GM12892 (cell line): ENCODE measurements at regions not wholly inside any gene's neighbourhood (a gene's known extent, or its start where the extent isn't known, plus 50 kb on each side); places are given as distances from the start of the nearest gene placed in this dataset.
"Not testable (repeated sequence)": the region's sequence is repeated elsewhere in the genome, so short reads cannot be mapped to it uniquely, and the experiment has no call there.

ENCODE experiments used
- DNase-seq: peaks from one replicate; pipeline ENCODE4 v3.0.0; 2011; ENCODE audit not compliant: insufficient read length
- FAIRE-seq: peaks from 2 replicates; lab custom pipeline; 2011; peaks lifted over from hg19 to GRCh38; lab: Jason Lieb, UNC
- POLR2A ChIP-seq: IDR thresholded peaks from 2 replicates; pipeline ENCODE4 v1.6.1; 2011; ENCODE audit warnings: low read depth, low read length, control low read depth
- POLR2AphosphoS5 ChIP-seq: IDR thresholded peaks from 2 replicates; pipeline ENCODE4 v1.6.1; 2011; ENCODE audit warnings: low read depth, low read length, control low read depth
- TAF1 ChIP-seq: IDR thresholded peaks from 2 replicates; pipeline ENCODE4 v1.6.1; 2011; ENCODE audit warnings: low read depth, mild to moderate bottlenecking, control low read depth, low read length, borderline replicate concordance

DNA sequence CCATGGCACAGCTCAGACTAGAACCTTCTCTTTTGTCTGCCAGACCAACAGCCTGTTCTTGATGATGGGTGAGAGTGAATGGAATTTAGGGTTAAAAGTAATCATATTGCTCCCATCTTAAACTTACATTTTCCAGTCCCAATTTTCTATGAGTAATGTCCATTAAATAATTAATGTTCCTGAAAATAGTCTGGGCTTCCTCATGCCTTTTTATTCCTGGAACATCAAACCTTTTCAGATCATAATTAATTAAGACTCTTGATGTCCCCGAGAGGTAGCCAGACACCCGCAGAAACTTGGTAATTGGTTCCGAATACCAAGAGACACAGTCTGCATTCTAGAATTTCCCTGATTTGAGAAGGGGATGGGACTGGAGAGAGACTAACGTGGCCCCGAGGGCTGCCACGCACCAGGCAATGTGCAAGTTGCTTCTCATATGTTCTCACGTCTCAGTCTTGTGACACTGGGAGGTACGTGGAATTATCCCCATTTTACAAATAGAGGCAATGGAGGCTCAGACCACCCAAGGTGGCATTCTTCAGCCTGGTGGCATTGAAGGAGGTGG, 78.6 kb upstream of the TOX2 start:
- TF ChIP-seq TAF1 (no peak), POLR2A (no peak), POLR2AphosphoS5 (no peak)
- DNase-seq (no peak), FAIRE-seq (no peak)

DNA sequence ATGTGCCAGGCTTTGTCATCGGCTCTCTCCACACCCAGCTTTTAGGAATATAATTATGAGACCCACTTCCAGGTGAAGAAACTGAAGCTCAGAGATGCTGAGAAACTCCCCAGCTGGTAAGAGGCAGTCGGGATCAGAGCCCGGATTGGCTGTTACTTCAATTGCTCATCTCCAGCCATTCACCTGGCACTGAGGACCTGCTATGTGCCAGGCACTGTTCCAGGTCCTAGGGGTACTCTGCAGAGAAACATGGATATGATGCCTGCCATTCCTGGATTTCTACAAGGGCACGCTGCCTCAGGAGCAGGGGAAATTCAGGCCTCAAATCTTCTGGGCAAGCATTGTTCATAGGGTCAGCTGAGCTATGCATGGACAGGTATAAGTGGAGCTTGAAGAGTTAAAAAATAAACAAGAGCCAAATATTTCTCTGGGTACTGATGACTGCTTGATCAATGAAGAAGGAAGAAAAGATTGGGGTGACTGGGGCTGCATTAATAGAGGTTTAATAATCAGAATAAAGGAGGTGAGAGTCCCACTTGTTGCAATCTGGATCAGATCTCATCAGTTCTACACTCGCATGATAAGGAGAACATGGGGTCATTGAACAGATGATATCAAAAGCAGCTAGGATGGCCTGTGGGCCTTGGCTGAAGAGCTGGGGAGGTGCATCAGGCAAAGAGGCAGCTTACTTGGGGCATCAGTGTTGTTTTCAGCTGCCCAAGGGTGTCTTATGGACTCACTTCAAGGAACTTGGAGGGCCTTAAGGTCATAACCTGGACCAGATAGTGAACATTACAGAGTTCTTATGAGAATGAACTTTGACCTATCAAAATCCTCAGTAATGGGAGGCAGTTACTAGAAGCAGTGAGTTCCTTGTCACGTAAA, 80.9 kb upstream of the TOX2 start:
- no peak for FAIRE-seq

DNA sequence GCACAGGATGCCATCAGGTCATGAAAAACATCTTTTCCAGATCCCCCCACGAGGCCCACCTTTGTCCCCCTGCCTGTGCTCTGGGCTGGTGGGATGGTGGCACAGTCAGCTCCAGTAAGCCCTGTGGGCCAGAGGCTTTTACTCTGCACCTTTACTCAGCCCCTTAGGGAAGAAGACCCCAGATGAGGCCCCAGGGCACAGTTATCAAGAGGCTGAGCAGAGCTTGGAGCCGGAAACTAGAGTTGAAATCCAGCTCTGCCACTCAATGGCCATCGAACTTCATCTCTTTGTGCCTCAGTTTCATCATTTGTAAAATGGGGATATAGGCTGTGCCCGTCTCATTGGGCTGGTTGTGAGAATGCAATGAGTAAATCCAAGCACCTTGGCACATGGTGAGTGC, 81.7 kb upstream of the TOX2 start:
- FAIRE-seq (no peak), DNase-seq (no peak)
- TF ChIP-seq TAF1, result no peak
- TF ChIP-seq POLR2A, result no peak
- TF ChIP-seq POLR2AphosphoS5, result no peak

More for the DNA sequence above, 80.9 kb upstream of the TOX2 start:
- TF ChIP-seq POLR2A (no peak), POLR2AphosphoS5 (no peak), TAF1 (no peak)
- no peak for DNase-seq

DNA sequence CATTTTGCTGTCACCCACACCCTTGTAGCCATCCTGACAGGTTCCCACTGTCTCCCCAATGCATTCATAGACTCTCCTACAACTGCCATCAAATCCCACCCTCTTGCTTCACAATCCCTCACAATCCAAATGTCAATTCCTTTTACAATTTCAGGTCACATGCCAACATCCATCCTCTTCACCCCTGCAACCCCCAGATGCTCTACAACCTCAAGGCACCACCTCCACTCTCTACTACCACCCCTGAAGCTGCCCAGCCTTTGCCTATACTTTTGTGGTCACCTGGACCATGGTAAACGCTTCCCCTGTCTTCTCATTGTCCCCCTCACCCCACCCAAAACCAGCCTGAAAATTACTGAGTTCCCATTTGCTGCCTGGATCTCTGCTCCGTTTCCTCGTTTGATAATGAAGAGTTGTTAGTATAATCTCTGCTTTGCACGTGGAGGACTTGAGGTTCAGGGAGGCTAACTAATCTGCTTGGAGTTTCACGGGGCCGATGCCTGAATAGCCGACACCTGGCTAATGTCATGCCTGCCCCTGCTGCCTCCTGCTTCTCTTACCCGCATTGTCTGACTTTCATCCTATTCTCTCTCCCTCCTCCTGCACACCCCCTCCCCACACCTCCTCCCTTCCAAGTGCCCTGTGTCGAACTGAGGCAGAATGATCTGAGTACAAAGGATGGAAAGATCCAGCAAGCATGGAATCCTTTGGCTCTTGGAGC, 82.4 kb upstream of the TOX2 start:
- FAIRE-seq (no peak), DNase-seq (no peak)
- TF ChIP-seq TAF1 (no peak), POLR2AphosphoS5 (no peak), POLR2A (no peak)

DNA sequence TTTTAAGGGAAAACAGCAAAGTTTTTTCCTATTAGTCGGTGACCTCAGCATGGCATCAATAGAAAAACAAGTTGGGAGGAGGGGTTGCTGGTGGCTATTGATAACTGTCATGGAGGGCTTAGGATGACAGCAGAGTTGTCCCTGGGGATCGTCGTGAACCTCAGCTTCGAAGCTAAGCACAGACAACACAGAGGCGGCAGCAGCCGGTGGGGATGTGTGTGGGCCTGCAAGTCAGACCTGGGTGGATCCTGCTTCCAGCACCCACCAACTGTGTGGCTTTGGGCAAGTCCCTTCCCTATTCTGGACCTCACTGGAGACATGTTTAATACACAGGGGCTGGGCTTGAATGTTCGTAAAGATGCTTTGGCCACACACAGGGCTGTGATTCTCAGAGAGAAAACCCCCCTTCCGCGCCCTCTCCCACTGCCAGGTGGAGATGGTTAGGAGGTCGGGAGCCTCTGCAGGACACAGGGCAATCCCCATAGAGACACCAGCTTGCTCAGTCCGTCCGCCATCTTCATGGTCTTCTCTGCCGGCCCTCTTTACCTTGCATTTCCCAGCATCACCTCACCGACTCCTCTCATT, 83.1 kb upstream of the TOX2 start:
- no peak for TF ChIP-seq POLR2A
- TF ChIP-seq TAF1, result no peak
- TF ChIP-seq POLR2AphosphoS5, result no peak
- no peak for FAIRE-seq
- no peak for DNase-seq

DNA sequence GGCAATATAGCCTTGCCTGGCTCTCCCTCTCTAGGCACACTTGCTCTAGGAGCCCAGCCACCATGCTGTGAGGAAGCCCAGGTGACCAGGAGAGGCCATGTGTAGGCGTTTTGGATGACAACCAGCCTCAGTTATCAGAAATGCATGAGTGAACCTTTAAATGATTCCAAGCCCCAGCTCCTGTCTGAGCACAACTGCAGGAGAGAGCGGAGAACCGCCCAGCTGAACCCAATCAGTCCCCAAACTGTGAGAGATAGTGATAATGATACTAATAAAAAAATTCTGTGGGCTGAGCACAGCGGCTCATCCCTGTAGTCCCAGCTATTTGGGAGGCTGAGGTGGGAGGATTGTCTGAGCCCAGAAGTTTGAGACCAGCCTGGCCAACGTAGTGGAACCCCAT, 83.8 kb upstream of the TOX2 start:
- FAIRE-seq (no peak), DNase-seq (no peak)
- TF ChIP-seq POLR2AphosphoS5, result no peak
- no peak for TF ChIP-seq POLR2A
- TF ChIP-seq TAF1, result no peak

DNA sequence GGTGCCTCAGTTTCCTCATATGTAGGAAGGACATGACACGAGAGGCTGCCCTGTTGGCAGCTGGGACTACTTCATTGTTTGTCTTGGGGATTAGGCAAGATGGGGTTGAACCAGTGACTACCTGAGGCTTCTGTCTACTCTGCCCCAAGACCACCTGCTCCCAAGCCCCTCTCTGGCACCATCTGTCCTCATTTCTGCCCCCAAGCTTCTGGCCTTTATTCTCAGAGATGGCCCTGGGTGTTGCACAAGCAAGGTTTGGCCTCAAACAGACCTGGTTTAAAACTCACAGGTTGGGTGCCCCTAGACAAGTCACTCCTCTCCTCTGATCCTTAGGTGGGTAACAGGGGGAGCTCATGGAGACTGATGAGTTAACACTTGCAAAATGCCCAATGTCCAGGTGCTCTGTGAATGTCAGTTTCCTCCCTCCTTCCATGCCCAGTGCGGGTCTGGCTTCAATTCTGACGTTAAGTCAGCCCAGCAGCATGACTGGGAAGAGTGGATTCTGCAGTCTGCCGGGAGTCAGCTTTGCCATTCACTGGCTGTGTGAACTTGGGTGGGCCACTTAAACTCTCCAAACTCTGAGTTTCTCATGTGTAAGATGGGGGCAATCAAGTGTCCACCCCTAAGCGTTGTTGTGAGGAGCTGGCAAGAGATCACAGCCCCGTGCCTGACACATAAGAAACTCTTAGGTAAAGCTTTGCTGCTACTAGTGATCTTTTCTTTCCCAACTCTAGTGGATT, 84.5 kb upstream of the TOX2 start:
- DNase-seq (no peak), FAIRE-seq (no peak)
- no peak for TF ChIP-seq POLR2A
- TF ChIP-seq TAF1, result no peak
- TF ChIP-seq POLR2AphosphoS5, result no peak

DNA sequence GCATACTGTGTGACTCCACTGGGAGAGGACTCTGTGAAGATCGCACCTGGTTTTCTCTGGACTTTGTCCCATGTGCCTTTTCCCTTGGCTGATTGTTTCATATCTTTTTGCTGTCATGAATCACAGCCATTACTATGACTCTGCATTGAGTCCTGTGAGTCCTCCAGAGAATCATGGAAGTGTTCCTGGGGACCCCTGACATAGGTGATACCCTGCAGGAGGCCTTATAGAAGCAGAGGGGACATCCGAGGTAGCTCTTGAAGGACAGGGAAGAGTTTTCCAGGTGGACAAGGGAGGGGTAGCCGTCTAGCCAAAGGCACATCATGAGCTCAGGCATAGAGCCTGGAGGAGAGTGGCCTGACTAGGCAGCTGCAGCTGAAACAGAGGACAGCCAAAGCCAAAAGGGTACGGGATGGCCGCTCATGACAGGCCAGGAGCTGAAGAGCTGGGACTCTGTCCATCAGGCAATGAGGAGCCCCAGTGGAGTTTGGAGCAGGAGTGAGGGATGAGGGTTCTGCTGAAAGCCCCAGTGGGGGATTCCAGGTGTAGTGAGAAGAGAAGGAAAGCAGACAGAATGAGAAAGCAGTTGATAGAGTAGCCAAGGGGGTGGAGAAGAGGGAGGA, 86.6 kb upstream of the TOX2 start:
- DNase-seq (no peak), FAIRE-seq (no peak)
- no peak for TF ChIP-seq POLR2A
- TF ChIP-seq TAF1, result no peak
- no peak for TF ChIP-seq POLR2AphosphoS5

DNA sequence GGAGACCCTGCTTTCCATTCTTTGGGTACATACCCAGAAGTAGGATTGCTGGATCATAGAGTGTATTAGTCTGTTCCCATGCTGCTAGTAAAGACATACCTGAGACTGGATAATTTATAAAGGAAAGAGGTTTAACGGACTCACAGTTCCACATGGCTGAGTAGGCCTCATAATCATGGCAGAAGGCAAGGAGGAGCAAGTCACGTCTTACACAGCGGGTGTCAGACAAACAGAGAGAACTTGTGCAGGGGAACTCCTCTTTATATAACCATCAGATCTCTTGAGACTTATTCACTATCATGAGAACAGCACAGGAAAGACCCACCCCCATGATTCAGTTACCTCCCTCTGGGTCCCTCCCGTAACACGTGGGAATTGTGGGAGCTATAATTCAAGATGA, 87.7 kb upstream of the TOX2 start:
- not testable (repeated sequence) for DNase-seq, FAIRE-seq

DNA sequence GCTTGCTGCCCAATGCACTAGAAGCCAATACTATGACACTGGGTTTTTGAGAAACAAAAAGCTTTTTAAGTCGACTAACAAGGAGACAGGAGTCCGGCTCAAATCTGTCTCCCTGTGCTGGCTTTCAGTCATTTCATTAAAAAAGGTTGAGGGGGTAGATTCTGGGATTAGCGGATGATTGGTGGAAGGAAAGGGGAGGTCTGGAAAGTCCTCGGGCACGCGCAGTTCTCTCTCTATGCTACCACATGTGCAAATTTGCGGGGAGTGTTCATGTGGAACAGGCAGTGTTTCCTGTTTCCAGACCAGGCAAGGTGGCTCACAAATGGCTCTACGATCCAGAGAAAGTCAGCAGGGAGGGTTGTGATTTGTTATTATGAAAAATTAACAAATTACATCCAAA, 89.1 kb upstream of the TOX2 start:
- no peak for DNase-seq
- FAIRE-seq, result peak; percentile 85
- TF ChIP-seq TAF1 (no peak), POLR2AphosphoS5 (no peak), POLR2A (no peak)
